HG03097 (cell line): ENCODE measurements at regions not wholly inside any gene's neighbourhood (a gene's known extent, or its start where the extent isn't known, plus 50 kb on each side); places are given as distances from the start of the nearest gene placed in this dataset.

Experiments
- ATAC-seq: cut with Tn5 transposase; IDR thresholded peaks from one replicate; pipeline ENCODE4 v1.9.1; 2021; ENCODE audit not compliant: unreplicated experiment, low FRiP score

DNA sequence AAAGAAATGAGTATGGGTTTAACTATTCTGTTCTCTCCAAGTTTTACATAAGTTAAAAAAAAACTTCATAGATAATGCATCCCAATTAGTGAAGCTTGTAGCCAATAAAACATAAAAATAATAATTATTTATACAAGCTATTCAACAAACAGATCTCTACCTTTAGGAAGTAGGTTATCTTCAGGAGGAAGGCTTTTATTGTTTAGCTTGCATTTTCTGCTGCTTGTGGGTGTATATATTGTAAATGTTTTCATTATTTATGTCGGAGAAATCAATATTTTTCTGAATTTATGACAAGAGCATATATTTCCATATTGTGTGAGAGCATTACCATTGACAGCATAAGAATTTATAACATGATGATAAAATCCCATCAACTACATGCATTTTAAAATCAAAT is 208.3 kb downstream of the TRAM1L1 start:
- no peak for ATAC-seq

- ATAC-seq: no peak
These were observed 212.4 kb downstream of the TRAM1L1 start for GRCh38 chr4:116872941-116873340.

DNA sequence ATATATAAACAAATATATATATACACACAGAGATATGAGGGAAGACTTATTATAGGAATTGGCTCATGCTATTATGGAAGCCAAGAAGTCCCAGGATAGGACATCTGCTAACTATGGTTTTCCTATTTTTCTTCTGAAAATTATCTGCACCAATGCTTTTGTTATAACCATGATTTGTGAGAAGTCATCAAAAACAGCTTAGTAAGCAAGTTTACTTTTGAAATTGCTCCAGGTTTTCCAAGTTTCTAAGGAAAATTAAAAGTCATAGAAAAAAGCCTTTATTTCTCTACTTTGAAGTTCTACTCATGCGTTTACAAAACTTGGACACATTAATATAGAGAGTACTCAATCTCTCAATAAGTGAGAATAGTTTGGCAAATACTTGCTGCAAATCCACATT is 213.1 kb downstream of the TRAM1L1 start:
- ATAC-seq: no peak

GRCh38 chr4:116870686-116871085 is 214.7 kb downstream of the TRAM1L1 start:
- ATAC-seq: no peak

GRCh38 chr4:116866106-116866505 is 219.3 kb downstream of the TRAM1L1 start:
- ATAC-seq: no peak

DNA sequence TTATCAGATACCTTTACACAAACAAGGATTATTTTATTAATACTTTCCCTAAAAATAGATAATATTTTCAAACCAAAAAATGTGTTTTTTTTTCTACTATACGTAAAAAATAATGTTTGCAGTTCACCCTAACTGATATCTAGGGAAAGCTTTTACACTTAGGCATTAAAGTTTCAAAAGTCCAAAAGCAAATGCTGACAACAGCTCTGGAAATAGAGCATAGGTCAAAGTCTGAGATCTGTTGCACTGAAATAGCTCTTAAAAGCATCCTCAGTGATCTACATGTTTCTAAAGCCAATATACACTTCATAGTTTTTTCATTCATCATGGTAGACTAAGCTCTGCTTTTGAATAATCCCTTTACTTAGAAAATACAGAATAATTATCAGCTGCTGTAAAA is 222.8 kb downstream of the TRAM1L1 start:
- no peak for ATAC-seq

DNA sequence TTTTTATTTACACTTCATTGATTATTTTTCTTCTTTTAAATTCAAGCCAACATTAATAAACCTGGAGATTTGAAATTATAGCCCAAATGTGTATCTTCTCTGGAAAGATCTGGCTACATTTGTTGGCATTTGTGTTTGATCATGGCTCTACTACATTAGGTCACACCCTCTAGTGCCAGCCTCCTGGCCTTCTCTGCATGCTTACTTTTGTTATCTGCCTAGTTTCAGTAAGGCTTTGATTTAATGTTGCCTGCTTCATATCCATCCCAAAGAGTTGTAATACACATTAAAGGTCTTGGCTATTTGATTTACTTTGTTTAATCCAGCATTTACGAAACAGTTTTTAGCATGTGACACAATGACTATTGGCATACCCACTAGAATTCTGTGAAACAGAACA is 224.5 kb downstream of the TRAM1L1 start:
- no peak for ATAC-seq

GRCh38 chr4:116849620-116850019 is 235.8 kb downstream of the TRAM1L1 start:
- no peak for ATAC-seq

DNA sequence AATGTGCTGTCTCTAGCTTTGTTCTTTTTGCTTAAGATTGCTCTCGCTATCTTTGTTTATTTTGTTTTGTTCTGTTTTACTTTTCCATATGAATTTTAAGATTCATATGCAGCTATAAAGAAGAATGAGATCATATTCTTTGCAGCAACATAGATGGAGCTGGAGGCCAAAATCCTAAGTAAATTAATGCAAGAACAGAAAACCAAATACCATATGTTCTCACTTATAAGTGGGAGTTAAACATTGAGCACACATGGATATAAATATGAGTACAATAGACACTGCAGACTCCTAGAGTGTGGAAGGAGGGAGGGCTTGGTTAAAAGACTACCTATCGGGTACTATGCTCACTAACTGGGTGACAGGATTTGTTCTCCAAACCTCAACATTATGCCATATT is 237.8 kb downstream of the TRAM1L1 start:
- ATAC-seq: no peak

GRCh38 chr4:116839826-116840225 is 245.6 kb downstream of the TRAM1L1 start:
- ATAC-seq: no peak

DNA sequence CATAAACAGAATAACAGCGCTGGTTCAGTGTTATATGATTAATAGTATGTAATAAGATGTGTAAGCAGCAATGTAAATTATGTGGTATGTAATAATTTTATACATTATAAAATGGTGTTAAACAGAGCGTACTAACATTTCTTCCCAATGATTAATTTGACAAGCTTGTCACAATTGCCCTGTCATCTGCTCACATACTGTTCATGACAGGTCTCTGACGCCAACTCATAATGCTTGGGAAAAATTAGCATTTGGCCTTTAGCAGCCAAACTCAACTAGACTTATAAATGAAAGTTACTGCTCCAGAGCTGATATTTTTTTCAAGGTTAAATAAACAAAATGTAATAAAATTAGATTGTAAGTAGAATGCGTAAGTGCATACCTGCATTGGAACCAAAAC is 246.8 kb downstream of the TRAM1L1 start:
- no peak for ATAC-seq

GRCh38 chr4:116829187-116829586 is 256.2 kb downstream of the TRAM1L1 start:
- no peak for ATAC-seq

- no peak for ATAC-seq
These were observed 261.2 kb downstream of the TRAM1L1 start for GRCh38 chr4:116824172-116824571.

- ATAC-seq: no peak
These were observed 273.6 kb downstream of the TRAM1L1 start for GRCh38 chr4:116811730-116812129.

GRCh38 chr4:116796022-116796421 is 289.4 kb downstream of the TRAM1L1 start:
- ATAC-seq: no peak

GRCh38 chr4:116788723-116789122 is 296.7 kb downstream of the TRAM1L1 start:
- ATAC-seq: no peak

DNA sequence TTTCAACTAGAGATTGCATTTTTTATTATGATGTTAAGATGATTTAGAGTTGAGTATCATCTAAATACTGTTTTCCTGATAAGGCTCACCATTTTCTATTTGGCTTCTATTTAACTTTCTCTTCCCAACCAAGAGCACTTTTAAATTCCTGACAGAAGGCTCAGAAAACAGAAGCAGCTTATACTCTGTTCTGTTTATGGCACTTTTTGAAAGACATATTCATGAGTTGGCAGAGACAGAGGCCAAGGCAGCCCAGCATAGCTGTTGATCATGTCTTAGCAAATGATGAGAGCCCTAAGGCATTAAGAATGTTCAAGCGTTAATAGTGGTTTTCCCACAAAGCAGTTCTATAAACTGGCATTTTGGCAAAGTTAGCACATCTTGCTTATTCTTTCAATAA is 330.3 kb downstream of the TRAM1L1 start:
- no peak for ATAC-seq

DNA sequence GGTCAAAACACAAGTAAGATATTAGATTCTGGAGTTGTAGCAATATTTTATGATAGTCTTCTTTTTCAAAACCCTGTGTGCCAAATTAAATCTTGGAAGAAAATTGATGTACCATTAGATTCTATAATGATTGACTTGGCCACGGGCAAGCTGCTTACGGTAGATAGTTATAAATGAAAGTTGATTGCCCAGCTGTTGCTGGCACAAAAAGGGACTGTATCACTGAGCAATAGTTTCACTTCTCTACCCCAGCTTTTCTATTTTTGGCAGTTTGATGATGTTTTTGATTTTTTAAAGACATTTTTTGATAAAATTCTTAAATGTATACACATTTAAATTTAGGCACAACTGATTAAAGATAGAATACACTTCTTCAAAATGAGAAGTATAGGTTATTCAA is 333.3 kb downstream of the TRAM1L1 start:
- ATAC-seq: no peak

DNA sequence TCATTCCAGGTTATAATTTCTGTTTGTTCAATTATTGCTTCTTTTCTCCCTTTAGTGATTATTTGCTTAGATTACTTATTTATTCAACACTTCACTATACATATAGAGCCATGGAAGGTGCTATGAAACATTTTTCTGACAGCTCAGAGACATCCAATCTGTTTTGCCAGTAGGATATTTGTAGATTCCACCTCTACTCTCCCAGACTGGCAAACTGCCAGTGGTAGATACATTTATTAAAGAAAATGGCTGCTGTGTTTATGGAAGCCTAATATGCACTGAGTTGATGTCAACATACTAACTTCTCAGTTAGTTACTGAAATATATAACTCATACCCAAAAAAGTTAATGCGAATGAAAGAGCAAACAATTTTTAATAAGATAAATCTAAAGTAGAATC is 348.6 kb downstream of the TRAM1L1 start:
- ATAC-seq: no peak

DNA sequence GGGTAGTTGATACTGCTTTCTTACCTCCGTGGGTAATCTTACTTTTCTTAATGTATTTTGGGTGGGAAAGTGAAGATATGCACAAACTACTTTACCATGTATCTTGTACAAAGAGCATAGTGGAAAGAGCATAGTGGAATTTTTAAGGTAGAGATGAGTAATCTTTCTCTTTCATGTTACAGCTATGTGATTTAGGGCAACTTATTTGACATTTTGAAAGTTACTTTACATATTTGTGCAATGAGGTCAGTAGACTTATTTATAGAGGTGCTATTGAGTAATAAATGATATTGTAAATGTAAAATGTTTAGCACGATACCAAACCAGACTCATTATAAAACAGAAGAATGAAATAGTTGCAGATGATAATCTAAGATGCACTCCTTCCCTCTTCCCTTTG is 351.2 kb downstream of the TRAM1L1 start:
- no peak for ATAC-seq

GRCh38 chr4:116733370-116733769 is 352.0 kb downstream of the TRAM1L1 start:
- no peak for ATAC-seq

GRCh38 chr4:116726523-116726922 is 358.9 kb downstream of the TRAM1L1 start:
- no peak for ATAC-seq

DNA sequence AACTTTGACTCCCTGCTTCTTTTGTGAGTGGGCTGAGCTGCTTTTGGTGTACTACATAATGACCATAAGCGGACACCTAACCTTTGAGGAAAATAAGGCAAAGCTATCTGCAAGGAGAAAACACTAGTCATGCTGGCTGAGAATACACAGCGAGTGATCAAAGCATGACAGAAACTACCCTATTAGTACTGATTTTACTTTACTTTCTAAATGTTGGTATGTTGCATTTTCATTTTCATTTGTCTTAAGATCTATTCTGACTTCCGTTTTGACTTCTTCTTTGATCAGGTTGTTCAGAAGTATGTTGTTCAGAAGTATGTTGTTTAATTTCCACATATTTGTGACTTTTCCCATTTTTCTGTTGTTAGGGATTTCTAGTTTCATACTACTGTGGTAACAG is 361.1 kb downstream of the TRAM1L1 start:
- peak; percentile 94 for ATAC-seq

DNA sequence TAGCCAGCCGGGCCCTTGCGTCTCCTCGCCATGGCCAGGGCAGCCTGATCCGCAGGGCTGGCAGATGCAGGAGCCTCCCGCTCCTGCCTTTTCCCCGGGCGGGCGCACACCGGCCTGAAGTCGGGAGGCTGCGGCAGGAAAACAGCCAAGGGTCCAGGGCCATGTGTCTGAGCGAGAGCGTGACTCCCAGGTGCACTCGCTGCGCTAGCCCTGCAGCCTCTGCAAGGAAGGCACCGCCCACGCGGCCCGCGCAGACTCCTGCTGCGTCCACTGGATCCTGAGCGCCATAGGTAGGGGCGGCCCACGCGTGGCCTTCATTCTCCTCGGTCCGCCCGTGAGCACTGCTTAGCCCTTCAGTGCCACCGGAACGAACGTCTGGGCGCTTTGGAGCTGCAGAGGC is 379.9 kb downstream of the TRAM1L1 start:
- ATAC-seq: no peak
